Smooth muscle cell (in vitro differentiated cells): ENCODE measurements at regions not wholly inside any gene's neighbourhood (a gene's known extent, or its start where the extent isn't known, plus 50 kb on each side); places are given as distances from the start of the nearest gene placed in this dataset.

Experiments used
- DNase-seq: peaks from one replicate; lab custom pipeline; 2025; ENCODE audit not compliant: unreplicated experiment; lab: John Stamatoyannopoulos, UW
- H2AFZ ChIP-seq: fragments of 200-600 bp; sonication (generic); 2 replicates; pipeline ENCODE4 v1.6.0; 2016; ENCODE audit warnings: antibody characterized with exemption, low read depth, mild to moderate bottlenecking
- H3F3A ChIP-seq: fragments of 200-600 bp; sonication (generic); 2 replicates; pipeline ENCODE4 v1.6.0; 2017; ENCODE audit warnings: antibody characterized with exemption, low read depth
- H3K27ac ChIP-seq: fragments of 200-600 bp; sonication (generic); 2 replicates; pipeline ENCODE4 v1.5.1; 2016; ENCODE audit warnings: low read depth, mild to moderate bottlenecking
- H3K27me3 ChIP-seq: fragments of 200-600 bp; sonication (generic); 2 replicates; pipeline ENCODE4 v1.6.1; 2016; ENCODE audit warnings: low read depth, mild to moderate bottlenecking
- H3K36me3 ChIP-seq: fragments of 200-600 bp; sonication (generic); 2 replicates; pipeline ENCODE4 v1.5.1; 2016; ENCODE audit warnings: low read depth
- H3K4me1 ChIP-seq: fragments of 200-600 bp; sonication (generic); 2 replicates; pipeline ENCODE4 v1.5.1; 2016; ENCODE audit warnings: low read depth
- H3K4me2 ChIP-seq: fragments of 200-600 bp; sonication (generic); 2 replicates; pipeline ENCODE4 v1.6.0; 2016; ENCODE audit warnings: mild to moderate bottlenecking
- H3K4me3 ChIP-seq: fragments of 200-600 bp; sonication (generic); 2 replicates; pipeline ENCODE4 v1.5.1; 2016; ENCODE audit warnings: mild to moderate bottlenecking
- H3K79me2 ChIP-seq: fragments of 200-600 bp; sonication (generic); 2 replicates; pipeline ENCODE4 v1.6.0; 2016; ENCODE audit warnings: low read depth, mild to moderate bottlenecking
- H3K9ac ChIP-seq: fragments of 200-600 bp; sonication (generic); 2 replicates; pipeline ENCODE4 v1.6.0; 2016; ENCODE audit warnings: low read depth
- H3K9me3 ChIP-seq: fragments of 200-600 bp; sonication (generic); replicated peaks from 2 replicates; pipeline ENCODE4 v1.5.1; 2016; ENCODE audit warnings: low read depth
- H4K20me1 ChIP-seq: fragments of 200-600 bp; sonication (generic); 2 replicates; pipeline ENCODE4 v1.6.0; 2016; ENCODE audit warnings: low read depth
- WGBS: methylation state at CpG from one replicate; pipeline ENCODE4 v1.1.7; 2016; ENCODE audit warnings: low lambda C conversion rate; 5-methylcytosine and 5-hydroxymethylcytosine counted together
- TF ChIP-seq, protein P1 (sequence below): fragments of 200-600 bp; sonication (generic); IDR thresholded peaks from 2 replicates; pipeline ENCODE4 v1.5.1; 2017; ENCODE audit warnings: borderline replicate concordance, mild to moderate bottlenecking, antibody characterized with exemption; ENCODE audit not compliant: insufficient read depth, poor library complexity, severe bottlenecking

DNA sequence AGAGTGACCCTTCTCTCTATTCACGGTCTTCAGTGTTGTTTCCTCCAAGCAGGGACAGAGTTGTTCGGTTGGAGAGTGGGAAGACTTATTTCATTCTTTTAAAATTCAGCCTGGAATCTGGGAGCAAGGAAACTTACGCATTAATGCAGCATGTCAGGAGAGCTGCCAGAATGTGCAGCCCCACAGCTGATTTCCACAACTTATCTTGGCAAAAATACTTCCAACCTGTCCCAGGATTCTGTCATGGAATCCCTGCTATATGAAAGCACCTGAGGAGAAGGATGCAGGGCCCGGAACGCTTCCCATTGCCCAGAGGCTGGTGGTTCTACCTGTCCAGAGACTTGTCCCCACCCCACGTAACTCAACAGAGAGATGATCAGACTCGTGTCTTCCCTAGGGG lies 86.9 kb upstream of the MKI67 start:
- no peaks in the 10 kb centered on the region for H4K20me1 ChIP-seq
- no peaks in the 10 kb centered on the region for H3K9me3 ChIP-seq
- no peak overlapping the region for H3K4me2 ChIP-seq
- H3F3A ChIP-seq: no peaks in the 10 kb centered on the region
- H3K27ac ChIP-seq: no peak overlapping the region
- H3K9ac ChIP-seq: no peak overlapping the region
- no peaks in the 10 kb centered on the region for H3K27me3 ChIP-seq
- H3K4me1 ChIP-seq: no peaks in the 10 kb centered on the region
- H3K36me3 ChIP-seq: no peaks in the 10 kb centered on the region
- TF ChIP-seq, protein P1, sequence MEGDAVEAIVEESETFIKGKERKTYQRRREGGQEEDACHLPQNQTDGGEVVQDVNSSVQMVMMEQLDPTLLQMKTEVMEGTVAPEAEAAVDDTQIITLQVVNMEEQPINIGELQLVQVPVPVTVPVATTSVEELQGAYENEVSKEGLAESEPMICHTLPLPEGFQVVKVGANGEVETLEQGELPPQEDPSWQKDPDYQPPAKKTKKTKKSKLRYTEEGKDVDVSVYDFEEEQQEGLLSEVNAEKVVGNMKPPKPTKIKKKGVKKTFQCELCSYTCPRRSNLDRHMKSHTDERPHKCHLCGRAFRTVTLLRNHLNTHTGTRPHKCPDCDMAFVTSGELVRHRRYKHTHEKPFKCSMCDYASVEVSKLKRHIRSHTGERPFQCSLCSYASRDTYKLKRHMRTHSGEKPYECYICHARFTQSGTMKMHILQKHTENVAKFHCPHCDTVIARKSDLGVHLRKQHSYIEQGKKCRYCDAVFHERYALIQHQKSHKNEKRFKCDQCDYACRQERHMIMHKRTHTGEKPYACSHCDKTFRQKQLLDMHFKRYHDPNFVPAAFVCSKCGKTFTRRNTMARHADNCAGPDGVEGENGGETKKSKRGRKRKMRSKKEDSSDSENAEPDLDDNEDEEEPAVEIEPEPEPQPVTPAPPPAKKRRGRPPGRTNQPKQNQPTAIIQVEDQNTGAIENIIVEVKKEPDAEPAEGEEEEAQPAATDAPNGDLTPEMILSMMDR: no peak
- 85% methylated on average over 7 of the region's 7 CpGs for WGBS
- no peak for DNase-seq
- no peaks in the 10 kb centered on the region for H3K79me2 ChIP-seq
- H2AFZ ChIP-seq: no peak overlapping the region
- no peak overlapping the region for H3K4me3 ChIP-seq

DNA sequence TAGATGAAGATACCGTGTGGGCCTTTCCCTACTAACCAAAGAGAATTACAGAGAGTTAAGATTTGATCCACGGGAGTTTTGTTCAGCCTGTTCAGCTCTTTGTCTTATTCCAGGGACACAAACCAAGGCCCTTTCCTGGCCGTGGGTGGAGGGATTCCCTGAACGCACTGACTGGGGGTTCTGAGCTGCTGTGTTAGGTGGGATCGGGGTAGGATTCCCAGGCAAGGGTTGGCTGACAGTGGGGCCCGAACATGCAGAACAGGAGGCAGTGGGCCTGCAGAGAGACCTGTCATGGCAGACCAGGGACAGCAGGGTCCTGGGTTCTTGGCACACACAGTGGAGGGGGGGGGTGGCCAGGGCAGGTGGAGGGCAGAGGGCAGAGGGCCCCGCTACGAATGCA lies 89.5 kb upstream of the MKI67 start:
- Histone ChIP-seq H3K36me3 (no peaks in the 10 kb centered on the region), H2AFZ (no peak overlapping the region), H3F3A (no peaks in the 10 kb centered on the region), H3K4me1 (no peaks in the 10 kb centered on the region), H3K4me3 (no peak overlapping the region), H3K27ac (no peak overlapping the region), H4K20me1 (no peaks in the 10 kb centered on the region), H3K9ac (no peak overlapping the region), H3K79me2 (no peaks in the 10 kb centered on the region), H3K27me3 (no peaks in the 10 kb centered on the region), H3K4me2 (no peak overlapping the region), H3K9me3 (no peaks in the 10 kb centered on the region)
- TF ChIP-seq, protein P1: no peak
- WGBS: 86% methylated on average over 8 of the region's 8 CpGs
- no peak for DNase-seq

DNA sequence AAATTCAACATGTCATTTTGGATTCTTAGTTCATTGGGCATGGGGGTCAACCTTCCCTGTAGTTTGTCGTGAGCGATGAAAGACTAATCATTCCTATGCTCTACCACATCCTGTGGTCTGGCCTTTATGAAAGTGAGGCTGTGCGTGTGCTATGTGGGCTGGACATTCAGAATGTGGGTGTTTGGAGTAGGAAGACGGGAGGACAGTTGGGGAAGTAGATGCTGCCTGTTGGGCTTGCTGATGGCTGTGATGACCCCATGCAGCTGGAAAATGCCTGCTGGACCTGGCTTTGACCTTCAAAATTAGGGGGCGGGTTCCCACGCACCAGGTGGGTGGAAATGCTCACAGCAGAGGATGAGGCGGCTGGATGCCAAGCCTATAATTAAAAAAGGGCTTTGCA lies 90.9 kb upstream of the MKI67 start:
- no peak for DNase-seq
- no peak overlapping the region for H3K9ac ChIP-seq
- H3K27ac ChIP-seq: no peak overlapping the region
- WGBS: 81% methylated on average over 7 of the region's 7 CpGs
- no peak overlapping the region for H2AFZ ChIP-seq
- no peaks in the 10 kb centered on the region for H3K36me3 ChIP-seq
- no peak overlapping the region for H3K4me3 ChIP-seq
- TF ChIP-seq, protein P1: no peak
- H3K4me1 ChIP-seq: no peaks in the 10 kb centered on the region
- no peaks in the 10 kb centered on the region for H3K27me3 ChIP-seq
- H3K79me2 ChIP-seq: no peaks in the 10 kb centered on the region
- no peaks in the 10 kb centered on the region for H4K20me1 ChIP-seq
- H3K9me3 ChIP-seq: no peaks in the 10 kb centered on the region
- H3F3A ChIP-seq: no peaks in the 10 kb centered on the region
- no peak overlapping the region for H3K4me2 ChIP-seq

DNA sequence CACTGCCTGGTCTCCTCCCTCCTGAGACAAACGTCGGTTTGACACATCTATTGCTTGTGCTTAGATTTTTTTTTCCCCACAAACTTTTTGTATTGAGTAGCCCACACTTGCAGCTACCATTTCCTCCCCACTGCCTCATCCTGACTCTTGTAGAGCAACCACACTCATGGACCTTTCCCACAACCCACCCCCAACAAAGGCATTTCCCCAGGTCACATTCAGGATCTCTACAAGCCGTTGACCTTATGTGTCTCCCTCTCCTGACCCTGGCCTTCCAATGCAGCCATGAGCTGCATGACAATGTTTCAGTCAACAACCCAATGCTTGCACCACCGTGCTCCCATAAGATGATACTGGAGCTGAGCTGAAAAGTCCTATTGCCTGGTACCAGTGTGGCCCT lies 91.9 kb upstream of the MKI67 start:
- no peak overlapping the region for H3K27ac ChIP-seq
- 88% methylated on average over 4 of the region's 4 CpGs for WGBS
- H3K36me3 ChIP-seq: no peaks in the 10 kb centered on the region
- no peak overlapping the region for H3K4me3 ChIP-seq
- H3K27me3 ChIP-seq: no peaks in the 10 kb centered on the region
- H3F3A ChIP-seq: no peaks in the 10 kb centered on the region
- no peak overlapping the region for H3K4me2 ChIP-seq
- no peaks in the 10 kb centered on the region for H3K4me1 ChIP-seq
- H3K9me3 ChIP-seq: no peaks in the 10 kb centered on the region
- H3K9ac ChIP-seq: no peak overlapping the region
- no peaks in the 10 kb centered on the region for H4K20me1 ChIP-seq
- TF ChIP-seq, protein P1: no peak
- H3K79me2 ChIP-seq: no peaks in the 10 kb centered on the region
- H2AFZ ChIP-seq: no peak overlapping the region
- DNase-seq: no peak
